ENCODE measurements at regions not wholly inside any gene's neighbourhood (a gene's known extent, or its start where the extent isn't known, plus 50 kb on each side); places are given as distances from the start of the nearest gene placed in this dataset.

DNA sequence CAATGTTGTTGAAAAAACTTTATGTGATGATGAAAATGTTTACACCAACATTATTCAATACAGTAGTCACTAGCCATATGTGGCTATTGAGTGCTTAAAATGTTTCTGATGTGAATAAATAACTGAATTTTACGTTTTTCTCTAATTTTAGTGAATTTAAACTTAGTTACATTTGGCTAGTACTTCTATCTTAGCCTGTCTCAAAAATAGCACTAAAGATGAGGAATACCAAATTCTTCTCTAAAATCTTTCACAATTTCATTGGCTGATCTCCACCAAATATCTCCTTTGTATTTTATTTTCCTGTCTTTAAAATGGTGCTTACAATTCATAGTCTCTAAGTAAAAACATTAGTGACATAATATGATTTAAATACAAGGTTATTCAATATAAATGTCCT is 83.7 kb upstream of the RND3 start:
- DNase-seq: no peak

DNA sequence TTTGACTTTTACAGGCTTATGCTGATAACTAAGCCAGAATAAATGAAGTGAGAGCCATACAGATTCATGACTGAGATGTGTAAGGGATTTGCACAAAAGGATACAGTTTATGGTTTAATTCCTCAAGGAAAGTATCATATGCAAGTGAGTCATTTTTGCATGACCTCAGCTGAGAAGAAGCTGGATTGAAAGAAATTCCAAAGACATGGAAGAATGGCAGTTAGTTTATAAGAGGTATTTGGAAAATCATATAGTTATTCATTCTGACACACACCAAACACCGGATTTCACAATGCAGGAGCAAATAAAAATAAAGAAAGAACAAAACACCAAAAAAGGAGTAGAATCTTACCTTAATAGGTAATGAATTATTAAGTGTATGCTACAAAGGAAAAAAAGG is 83.2 kb upstream of the RND3 start:
- DNase-seq: no peak

DNA sequence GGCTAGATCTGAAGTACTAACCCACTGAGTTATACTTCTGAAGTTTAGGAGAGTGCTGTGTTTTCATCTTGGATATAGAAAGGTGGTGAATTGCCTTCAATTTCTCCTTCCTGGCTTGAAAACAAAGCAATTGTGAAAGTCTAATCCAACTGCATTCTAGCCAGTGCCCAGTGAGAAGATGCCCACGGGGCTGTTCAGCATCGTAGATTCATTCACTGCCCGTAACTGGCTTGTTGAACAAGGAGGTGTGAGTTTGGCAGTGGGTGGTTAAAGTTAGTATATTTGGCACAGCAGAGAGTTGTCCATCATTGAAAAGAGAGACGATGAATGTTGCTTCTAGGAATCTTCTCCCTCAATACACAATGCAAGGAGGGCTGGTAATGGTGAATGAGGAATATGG is 82.3 kb upstream of the RND3 start:
- no peak for DNase-seq

DNA sequence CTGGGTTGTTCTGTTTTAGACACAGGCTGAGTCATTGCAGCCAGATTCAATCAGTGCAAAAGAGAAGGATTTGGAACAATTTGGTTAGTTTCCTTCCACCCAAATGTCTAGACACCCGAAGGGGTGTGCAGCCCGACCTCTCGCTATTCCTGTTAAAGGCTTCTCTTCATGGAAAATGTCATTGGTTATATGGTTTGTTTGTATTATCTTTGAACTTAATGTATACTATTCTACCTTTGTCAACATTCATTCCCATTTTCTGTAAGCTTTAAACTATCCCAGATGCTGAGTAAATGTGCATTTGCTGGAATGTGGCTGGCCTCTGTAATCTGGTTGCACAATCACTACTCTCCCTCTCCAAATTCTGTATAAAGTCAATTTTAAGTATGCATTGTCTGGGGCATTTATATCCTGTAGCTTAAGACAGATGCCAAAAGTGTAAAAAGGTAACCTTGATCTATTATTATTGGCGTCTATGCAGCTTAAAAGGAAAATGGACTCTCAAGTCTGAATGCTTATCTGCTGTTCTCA is 80.4 kb upstream of the RND3 start:
- no peak for DNase-seq

DNA sequence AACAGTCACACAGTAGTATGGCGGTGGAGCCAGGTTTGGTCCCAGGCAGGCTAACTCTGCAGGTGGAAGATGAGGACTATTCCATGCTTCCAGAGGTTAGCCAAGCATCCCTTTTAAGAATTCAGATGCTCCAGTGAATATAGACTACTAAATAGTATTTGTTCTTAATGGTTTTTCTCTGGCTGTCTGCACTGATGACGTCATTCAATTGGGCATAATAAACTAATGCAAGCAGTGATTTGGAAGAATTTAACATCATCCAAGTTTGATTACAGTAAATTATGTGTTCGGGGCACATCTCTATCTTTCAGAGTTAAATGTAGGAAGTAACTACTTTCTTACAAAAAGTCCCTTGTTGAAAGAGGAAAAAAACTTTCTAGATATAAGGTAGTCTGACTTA is 78.8 kb upstream of the RND3 start:
- no peak for DNase-seq

DNA sequence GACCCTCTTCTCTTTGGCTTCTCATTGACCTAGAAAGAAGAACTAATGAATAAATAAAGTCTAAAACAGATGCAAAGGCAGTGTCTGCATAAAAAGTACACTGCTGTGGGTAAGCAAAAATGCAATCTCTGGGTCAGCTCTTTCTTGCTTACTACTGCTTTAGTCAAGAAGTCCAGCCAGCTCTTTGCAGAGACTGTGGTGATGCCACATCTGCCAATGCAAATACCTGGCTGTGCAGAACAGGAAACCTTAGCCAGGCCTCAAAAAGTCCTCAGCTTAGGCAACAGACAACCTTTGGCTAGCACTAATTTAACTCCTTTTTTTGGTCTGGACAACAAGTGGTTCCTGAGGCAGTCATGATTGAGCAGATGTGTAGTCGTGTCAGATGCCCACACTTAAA is 73.6 kb upstream of the RND3 start:
- no peak for DNase-seq

DNA sequence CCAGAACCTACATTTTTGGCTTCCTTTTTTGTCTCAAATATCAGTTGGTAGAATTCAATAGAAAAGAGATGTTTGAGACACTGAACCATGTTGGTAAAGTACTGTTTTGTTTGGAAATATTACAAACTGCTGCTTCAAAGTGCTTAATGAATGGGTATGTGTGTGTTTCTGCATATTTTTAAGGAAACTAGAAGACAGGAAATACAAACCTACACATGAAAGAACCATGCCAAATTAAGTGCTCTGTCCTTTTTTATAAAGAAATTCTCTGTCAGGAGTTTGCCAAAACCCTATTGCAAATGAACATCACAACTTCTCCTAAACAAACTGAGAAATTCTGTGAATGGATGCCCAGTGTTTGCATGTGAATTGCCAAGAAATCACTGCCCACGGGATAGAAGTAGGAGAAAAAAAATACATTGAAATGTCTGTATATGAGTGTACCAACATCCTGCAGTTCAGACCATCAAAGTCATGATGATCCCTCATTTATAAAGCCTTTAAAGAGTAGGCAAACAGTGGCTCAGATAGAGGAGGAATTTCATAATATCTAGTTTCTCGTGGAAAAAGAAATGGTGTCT is 69.6 kb upstream of the RND3 start:
- no peak for DNase-seq

DNA sequence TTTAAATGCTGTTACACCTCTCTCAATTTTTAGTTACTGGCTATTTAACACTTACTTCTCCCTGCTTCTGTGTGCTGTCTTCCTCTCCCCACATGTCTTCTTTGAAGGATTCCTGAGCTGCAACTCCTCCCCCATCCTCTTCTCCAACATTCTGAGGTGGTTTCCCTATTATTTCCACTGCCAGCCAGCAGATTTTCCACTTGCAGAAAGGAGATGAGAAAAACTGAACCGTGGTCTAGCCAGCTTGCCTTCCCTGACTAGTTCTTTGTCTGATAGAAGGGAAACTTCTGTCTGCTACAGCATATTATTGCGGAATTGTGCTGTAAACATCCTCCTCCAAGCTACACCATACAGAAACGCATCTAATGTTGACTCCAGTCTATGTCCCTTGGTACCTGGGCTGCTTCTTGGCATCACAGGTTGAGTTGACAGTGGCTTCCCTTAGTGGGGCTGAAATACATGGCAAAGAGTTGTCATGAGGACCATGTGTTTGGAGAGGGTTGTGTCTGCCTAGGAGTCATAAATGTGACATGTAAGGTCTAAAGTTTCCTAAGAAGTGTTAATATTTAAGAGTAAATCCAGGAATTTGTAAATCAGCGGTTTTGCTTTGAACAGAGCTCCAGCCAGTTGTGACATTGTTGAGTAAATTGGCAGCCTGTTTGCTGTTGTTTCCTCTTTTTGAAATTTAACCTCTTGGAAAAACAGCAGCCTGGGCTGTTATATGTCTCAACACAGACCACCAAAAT is 68.3 kb upstream of the RND3 start:
- DNase-seq: no peak

DNA sequence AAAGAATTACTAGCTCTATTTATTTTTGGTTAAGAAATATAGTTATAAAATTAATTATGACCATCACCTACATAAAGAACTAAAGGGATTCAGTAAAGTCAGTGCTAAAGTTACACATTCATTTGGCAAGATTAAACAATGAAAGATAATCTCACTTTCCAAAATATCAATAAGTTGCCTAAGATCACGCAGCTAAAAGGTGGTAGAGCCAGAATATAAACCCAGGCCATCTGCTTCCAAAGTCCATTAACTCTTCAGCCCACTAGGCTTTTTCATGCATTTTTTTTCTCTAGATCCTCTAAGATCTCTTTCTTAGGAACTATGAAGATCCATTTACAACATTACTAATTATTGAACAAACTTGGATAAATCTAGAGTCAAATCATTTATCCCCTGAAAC is 66.6 kb upstream of the RND3 start:
- no peak for DNase-seq

DNA sequence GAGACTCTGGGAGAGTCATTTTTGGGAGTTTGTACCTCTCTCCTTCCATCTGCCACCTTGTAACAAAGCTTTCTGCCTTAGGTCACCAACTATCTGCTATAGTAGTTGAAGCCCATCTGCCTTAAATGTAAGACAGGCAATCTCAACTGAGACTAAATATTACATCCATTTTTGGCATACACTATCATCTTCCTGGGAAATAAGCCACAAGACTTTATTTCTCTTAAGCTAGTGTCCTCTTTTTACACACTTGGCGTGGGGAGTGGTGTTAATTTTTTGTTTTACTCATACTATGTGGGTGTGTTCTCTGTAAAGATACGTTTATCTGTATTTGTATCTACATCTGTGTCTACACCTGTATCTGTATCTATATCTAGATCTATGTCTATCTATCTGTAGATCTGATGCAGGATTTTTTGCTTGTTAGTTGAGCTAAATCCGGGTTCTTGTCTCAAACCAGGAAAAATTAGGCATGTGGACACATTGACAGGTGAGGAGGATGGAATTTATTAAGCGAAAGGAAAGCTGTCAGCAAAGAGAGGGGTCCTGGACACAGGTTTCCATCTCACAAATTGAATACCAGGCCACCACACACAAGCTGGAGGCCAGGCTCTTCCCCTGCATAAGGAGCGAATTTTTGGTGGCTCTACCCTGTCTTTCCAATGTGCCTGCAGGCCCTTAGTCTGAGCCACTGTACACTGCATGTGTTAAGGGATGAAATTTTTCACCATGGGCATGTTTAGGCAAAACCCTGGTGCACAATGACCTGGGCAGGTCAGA is 64.8 kb upstream of the RND3 start:
- no peak for DNase-seq

DNA sequence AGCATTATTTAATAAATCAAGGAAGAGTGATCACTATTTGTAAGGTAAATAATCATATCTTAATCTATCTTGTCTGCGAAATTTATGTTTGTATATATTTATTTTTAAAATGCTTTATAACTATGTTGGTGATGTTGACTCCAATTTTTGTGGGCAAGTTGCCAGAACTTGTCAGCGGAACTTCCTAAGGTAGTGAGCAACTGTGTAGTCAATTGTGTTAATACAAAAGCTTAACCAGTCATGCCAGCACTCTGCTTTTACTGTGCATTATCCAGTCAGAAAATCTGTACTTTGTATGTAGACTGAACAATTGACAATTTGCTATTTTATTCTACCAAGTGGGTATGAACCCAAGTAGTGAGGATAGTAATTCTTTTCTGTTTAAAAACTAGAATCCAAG is 61.9 kb upstream of the RND3 start:
- no peak for DNase-seq

DNA sequence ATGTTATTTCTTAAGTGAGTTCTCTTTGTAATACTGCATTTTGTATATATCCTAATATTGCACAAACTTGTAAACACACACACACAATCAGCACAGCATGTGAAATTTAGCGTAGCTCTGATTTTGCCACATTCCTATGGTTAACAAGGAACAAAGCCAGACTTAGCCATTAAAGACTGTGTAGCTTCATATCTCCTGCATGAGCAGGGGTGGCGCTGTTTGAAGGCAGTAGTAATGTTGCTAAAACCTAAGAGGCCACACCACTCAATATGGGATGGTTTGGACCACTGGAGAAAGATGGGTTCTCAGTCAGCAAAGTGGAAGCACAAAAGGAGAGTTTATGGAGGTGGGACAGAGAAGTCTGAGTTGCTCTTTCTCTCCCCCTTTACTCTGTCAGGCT is 61.1 kb upstream of the RND3 start:
- no peak for DNase-seq

DNA sequence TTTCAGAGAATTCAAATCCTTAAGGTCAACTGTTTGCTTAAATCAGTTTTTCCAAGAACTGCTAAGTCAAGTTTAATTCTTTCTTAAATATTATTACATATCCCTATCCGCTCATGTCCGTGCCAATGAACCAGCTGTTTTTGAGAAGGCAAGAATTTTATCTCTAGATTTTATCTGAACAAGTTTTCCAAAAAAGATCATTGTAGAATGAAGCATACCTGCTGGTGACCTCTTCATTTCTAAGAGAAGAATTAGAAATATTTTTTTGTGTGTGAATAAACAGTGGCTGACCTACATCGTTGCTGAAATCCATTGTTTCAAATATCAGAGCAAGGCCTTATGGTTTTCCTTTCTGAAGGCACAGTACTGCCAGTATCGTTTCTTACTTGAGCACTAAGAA is 58.4 kb upstream of the RND3 start:
- DNase-seq: no peak

DNA sequence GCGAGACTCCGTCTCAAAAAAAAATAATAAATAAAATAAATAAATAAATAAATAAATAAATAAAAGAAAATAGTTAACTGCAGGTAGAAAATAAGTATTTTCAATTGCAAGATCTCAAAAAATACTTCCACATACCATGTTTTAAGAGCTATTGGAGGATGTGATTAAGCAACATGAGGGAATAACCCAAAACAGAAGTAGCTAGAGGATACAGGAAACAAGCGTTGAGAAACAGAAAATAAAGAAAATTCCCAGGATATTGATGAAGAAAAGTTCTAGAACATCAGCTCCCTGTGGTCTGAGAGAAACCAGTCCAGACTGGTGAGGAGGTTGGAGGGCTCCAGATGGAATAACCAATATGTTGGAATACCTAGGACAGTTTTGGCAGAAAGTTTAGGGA is 57.3 kb upstream of the RND3 start:
- no peak for DNase-seq

DNA sequence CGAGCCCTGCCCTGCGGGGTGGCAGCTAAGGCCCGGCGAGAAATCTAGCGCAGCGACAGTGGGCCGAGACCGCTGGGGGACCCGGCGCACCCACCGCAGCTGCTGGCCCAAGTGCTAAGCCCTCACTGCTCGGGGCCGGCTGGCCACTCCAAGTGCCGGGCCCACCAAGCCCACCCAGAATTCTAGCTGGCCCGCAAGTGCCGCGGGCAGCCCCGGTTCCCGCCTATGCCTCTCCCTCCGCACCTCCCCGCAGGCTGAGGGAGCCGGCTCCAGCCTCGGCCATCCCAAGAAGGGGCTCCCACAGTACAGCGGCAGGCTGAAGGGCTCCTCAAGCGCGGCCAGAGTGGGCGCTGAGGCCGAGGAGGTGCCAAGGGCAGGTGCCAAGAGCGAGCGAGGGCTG is 55.2 kb upstream of the RND3 start:
- DNase-seq: no peak

DNA sequence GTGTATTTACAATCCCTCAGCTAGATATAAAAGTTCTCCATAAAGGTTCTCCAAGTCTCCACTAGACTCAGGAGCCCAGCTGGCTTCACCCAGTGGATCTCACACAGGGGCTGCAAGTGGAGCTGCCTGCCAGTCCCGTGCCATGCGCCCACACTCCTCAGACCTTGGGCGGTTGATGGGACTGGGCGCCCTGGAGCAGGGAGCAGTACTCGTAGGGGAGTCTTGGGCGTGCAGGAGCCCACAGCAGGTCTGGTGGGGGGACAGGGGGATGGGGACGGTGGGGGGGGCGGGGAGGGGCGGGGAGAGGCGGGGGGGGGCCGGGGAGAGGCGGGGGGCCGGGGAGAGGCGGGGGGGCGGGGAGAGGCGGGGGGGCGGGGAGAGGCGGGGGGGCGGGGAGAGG is 54.7 kb upstream of the RND3 start:
- DNase-seq: no peak

DNA sequence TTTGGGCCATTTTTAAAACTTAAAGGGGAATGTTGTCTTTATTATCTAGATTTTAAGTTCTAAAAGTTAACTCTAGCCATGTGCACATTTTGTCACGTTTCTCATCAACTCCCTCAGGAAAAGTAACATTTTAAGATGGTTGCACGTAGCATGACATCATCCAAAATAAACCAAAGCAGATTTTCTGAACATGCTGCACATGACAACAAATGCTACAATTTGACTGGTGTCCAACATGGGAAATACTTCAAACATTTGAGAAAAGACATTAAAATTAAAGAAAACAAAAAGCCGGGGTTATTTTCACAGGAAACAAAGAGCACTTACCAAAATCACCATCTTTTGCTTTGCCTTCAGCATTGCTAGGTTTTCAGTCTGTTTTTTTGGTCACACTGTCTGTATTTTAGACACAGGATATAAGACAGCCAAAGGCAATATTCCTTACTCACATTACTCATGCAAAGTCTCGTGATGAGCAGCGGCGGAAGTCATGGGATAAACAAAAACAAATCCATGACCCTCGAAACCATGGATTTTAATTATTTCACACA is 51.3 kb upstream of the RND3 start:
- DNase-seq: no peak
